ENCODE measurements at regions not wholly inside any gene's neighbourhood (a gene's known extent, or its start where the extent isn't known, plus 50 kb on each side); places are given as distances from the start of the nearest gene placed in this dataset.

GRCh38 chr15:61769557-61769956 is 290.7 kb downstream of the VPS13C start:
- H3K27ac ChIP-seq, result no peak overlapping the region
- TF ChIP-seq ZFX (IDR thresholded peaks at IDR 0.05; ENCODE audit: borderline replicate concordance) (no peak), CTCF (IDR thresholded peaks at IDR 0.05) (no peak)

- H3K27ac ChIP-seq, result no peak overlapping the region
Measured at GRCh38 chr15:61768131-61768530, 292.1 kb downstream of the VPS13C start.

GRCh38 chr15:61764981-61765380 is 295.3 kb downstream of the VPS13C start:
- no peak overlapping the region for H3K27ac ChIP-seq
- TF ChIP-seq ZFX (IDR thresholded peaks at IDR 0.05; ENCODE audit: borderline replicate concordance), result no peak
- no peak for TF ChIP-seq CTCF (IDR thresholded peaks at IDR 0.05)

More at GRCh38 chr15:61768131-61768530, 292.1 kb downstream of the VPS13C start:
- no peak for TF ChIP-seq CTCF (IDR thresholded peaks at IDR 0.05)
- TF ChIP-seq ZFX (IDR thresholded peaks at IDR 0.05; ENCODE audit: borderline replicate concordance), result no peak

GRCh38 chr15:61764141-61764540 is 296.1 kb downstream of the VPS13C start:
- no peak overlapping the region for H3K27ac ChIP-seq
- TF ChIP-seq ZFX (IDR thresholded peaks at IDR 0.05; ENCODE audit: borderline replicate concordance), result no peak
- no peak for TF ChIP-seq CTCF (IDR thresholded peaks at IDR 0.05)

GRCh38 chr15:61762676-61763075 is 297.6 kb downstream of the VPS13C start:
- TF ChIP-seq CTCF (IDR thresholded peaks at IDR 0.05) (no peak), ZFX (IDR thresholded peaks at IDR 0.05; ENCODE audit: borderline replicate concordance) (no peak)
- H3K27ac ChIP-seq, result no peak overlapping the region

GRCh38 chr15:61759639-61760038 is 300.6 kb downstream of the VPS13C start:
- no peak overlapping the region for H3K27ac ChIP-seq
- TF ChIP-seq CTCF (IDR thresholded peaks at IDR 0.05) (no peak), ZFX (IDR thresholded peaks at IDR 0.05; ENCODE audit: borderline replicate concordance) (no peak)

- no peak overlapping the region for H3K27ac ChIP-seq
- TF ChIP-seq CTCF (IDR thresholded peaks at IDR 0.05) (no peak), ZFX (IDR thresholded peaks at IDR 0.05; ENCODE audit: borderline replicate concordance) (no peak)
Measured at GRCh38 chr15:61756071-61756820, 304.0 kb downstream of the VPS13C start.
